ENCODE measurements at regions not wholly inside any gene's neighbourhood (a gene's known extent, or its start where the extent isn't known, plus 50 kb on each side); places are given as distances from the start of the nearest gene placed in this dataset.

GRCh38 chr7:17421941-17422340 lies 123.5 kb downstream of the AHR start:
- TF ChIP-seq CTCF (IDR thresholded peaks at IDR 0.05; ENCODE audit: low read depth, low read length, missing control alignments) = no peak
- DNase-seq (ENCODE audit: low read depth) = no peak

GRCh38 chr7:17422966-17423365 lies 124.5 kb downstream of the AHR start:
- no peak for TF ChIP-seq CTCF (IDR thresholded peaks at IDR 0.05; ENCODE audit: low read depth, low read length, missing control alignments)
- no peak overlapping the region for H3K4me3 ChIP-seq (ENCODE audit: low read depth, low read length)
- DNase-seq (ENCODE audit: low read depth) = no peak

More at GRCh38 chr7:17421941-17422340, 123.5 kb downstream of the AHR start:
- no peak overlapping the region for H3K4me3 ChIP-seq (ENCODE audit: low read depth, low read length)

GRCh38 chr7:17427924-17428323 lies 129.5 kb downstream of the AHR start:
- no peak overlapping the region for H3K4me3 ChIP-seq (ENCODE audit: low read depth, low read length)
- DNase-seq (ENCODE audit: low read depth) = no peak
- no peak for TF ChIP-seq CTCF (IDR thresholded peaks at IDR 0.05; ENCODE audit: low read depth, low read length, missing control alignments)

- H3K4me3 ChIP-seq (ENCODE audit: low read depth, low read length) = no peak overlapping the region
- no peak for DNase-seq (ENCODE audit: low read depth)
- no peak for TF ChIP-seq CTCF (IDR thresholded peaks at IDR 0.05; ENCODE audit: low read depth, low read length, missing control alignments)
Observed at GRCh38 chr7:17429579-17429978, 131.1 kb downstream of the AHR start.

GRCh38 chr7:17432793-17433192 lies 134.3 kb downstream of the AHR start:
- TF ChIP-seq CTCF (IDR thresholded peaks at IDR 0.05; ENCODE audit: low read depth, low read length, missing control alignments) = no peak
- no peak overlapping the region for H3K4me3 ChIP-seq (ENCODE audit: low read depth, low read length)
- DNase-seq (ENCODE audit: low read depth) = no peak

GRCh38 chr7:17434191-17434590 lies 135.7 kb downstream of the AHR start:
- no peak for TF ChIP-seq CTCF (IDR thresholded peaks at IDR 0.05; ENCODE audit: low read depth, low read length, missing control alignments)
- no peak overlapping the region for H3K4me3 ChIP-seq (ENCODE audit: low read depth, low read length)
- DNase-seq (ENCODE audit: low read depth) = no peak

- DNase-seq (ENCODE audit: low read depth) = no peak
- no peak overlapping the region for H3K4me3 ChIP-seq (ENCODE audit: low read depth, low read length)
- no peak for TF ChIP-seq CTCF (IDR thresholded peaks at IDR 0.05; ENCODE audit: low read depth, low read length, missing control alignments)
Observed at GRCh38 chr7:17434841-17435692, 136.6 kb downstream of the AHR start.
